Jurkat, Clone E6-1 (cell line): ENCODE measurements at regions not wholly inside any gene's neighbourhood (a gene's known extent, or its start where the extent isn't known, plus 50 kb on each side); places are given as distances from the start of the nearest gene placed in this dataset.
A peak's percentile ranks its signal among the peaks of the same experiment; 100 is the strongest.

Source experiments
- DNase-seq: peaks from one replicate; pipeline ENCODE4 v3.0.0-alpha.2; 2011; ENCODE audit warnings: low read depth, low spot score
- H3K4me3 ChIP-seq: 2 replicates; pipeline ENCODE4 v1.5.1; 2011; ENCODE audit warnings: mild to moderate bottlenecking, low read length, control low read depth, moderate library complexity

- H3K4me3 ChIP-seq: no peak overlapping the region
- no peak for DNase-seq
Measured at GRCh38 chrX:33465137-33465536, 253.8 kb upstream of the DMD start.

DNA sequence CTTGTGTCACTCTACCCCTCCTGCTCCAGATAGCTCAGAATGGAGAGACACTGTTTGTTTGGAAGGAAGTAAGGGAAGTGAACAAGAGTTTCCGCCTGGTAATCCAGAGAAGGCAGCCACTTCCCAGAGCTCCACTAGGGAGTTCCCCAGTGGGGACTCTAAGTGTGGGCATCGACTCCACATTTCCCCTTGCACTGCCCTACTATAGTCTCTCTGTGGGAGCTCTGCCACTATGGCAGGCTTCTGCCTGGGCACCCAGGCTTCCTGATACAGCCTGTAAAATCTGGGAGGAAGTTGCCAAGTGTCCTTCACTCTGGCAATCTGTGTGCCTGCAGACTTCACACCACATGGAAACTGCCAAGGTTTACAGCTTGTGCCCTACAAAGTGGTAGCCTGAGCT lies 245.8 kb upstream of the DMD start:
- DNase-seq: no peak
- no peak overlapping the region for H3K4me3 ChIP-seq

- DNase-seq: no peak
- H3K4me3 ChIP-seq: no peak overlapping the region
Measured at GRCh38 chrX:33447285-33447684, 235.9 kb upstream of the DMD start.

DNA sequence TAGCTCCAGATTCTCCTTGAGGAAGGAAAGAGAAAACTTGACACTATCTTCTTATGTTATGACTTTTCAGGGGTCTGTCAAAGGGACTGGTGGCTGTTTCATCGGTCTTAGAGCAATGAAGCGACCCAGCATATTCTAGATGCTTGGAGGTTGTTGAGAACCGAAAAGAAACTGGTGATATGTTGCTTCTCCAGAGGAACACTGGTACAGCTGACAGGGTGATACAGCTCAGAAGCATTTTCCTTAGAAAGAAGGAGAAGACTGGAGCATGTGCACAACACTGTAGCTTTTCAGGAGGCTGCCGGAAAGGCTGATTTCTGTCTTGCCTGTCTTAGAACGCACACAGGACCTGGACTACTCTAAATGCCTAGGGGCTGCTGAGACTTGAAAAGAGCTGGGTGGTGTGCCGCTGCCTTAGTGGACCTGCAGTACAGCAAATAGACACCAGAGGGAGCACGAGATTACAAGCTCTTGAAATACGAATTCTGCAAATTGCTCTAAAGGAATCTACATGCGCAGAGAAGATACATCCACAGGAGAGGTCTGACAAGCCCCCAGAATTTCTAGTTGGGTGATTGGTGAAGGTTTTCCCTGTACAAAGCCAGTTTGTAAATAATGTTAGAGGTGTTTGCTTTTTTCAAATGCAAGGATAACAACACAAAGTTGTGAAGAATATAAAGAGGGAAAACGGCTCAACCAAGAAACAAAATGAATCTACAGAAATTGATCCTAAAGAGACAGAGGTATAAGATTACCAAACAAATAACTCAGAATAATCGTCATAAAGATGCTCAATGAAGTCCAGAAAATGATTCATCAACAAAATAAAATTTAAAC lies 223.1 kb upstream of the DMD start:
- peak; percentile 45 for DNase-seq

DNA sequence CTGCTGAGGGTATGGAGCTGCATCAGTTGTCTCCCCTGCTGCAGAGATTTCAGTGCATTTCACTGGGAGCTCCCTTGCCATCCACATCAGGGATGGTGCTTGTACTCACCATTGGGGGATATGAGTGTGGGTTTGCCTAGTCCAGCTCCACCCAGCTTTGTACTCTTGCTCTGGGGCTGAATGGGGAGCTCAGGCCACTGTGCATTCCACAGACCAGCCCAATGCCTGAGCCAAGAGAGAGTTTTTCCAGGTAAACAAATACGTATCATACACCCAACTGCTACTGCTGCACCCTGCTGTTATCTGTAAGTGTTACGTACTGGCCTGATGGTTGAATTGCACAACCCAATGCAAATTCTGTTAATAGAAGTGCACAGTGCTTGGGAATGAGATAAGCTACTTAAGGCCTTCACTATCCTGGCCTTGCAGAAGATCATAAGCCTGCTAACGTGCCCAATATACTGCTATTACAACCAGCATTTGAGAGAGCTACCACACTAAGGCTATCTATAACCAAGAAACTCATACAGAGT lies 205.0 kb upstream of the DMD start:
- no peak for DNase-seq
- H3K4me3 ChIP-seq: no peak overlapping the region

More for the DNA sequence above, 223.1 kb upstream of the DMD start:
- no peak overlapping the region for H3K4me3 ChIP-seq

DNA sequence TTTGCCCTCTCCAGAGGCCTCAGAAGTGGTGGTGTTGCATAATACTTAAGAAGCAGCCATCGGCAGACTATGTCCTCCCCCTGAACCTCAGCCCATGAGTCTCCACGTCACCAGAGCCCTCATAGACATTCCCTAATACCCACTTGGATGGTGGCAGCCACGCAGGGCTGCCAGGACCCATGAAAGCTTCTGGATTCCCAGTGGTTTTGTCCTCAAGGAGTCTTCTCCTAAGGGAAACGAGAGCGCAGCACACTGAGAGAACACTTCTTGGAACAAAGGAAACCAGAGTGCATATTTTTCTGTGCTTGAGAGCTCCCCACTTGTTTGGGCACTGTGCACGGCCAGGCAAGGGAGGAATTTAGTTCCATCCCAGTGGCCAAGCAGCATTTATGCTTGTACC lies 204.1 kb upstream of the DMD start:
- H3K4me3 ChIP-seq: no peak overlapping the region
- DNase-seq: no peak

- no peak for DNase-seq
- H3K4me3 ChIP-seq: no peak overlapping the region
Measured at GRCh38 chrX:33385546-33385945, 174.2 kb upstream of the DMD start.

- H3K4me3 ChIP-seq: no peak overlapping the region
- DNase-seq: no peak
Measured at GRCh38 chrX:33379839-33380238, 168.5 kb upstream of the DMD start.

DNA sequence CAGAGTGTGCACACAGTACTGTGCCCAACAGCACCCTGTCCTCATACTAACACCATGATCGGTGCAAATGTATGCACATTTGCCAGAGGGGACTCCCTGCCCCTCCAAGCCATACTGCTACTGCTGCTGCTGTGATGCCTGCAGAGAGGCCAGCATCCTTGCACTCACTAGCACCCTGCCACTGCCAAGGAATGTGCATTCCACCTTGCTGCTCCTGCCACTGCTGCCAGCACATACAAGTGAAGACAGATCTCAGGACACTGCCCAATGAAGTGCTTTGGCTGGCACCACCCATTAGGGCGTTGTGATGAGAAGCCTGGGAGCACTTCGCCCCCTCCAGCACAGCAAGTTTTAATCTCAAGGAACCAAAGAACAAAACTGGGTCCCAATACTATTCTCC lies 146.3 kb upstream of the DMD start:
- no peak for DNase-seq
- no peak overlapping the region for H3K4me3 ChIP-seq

DNA sequence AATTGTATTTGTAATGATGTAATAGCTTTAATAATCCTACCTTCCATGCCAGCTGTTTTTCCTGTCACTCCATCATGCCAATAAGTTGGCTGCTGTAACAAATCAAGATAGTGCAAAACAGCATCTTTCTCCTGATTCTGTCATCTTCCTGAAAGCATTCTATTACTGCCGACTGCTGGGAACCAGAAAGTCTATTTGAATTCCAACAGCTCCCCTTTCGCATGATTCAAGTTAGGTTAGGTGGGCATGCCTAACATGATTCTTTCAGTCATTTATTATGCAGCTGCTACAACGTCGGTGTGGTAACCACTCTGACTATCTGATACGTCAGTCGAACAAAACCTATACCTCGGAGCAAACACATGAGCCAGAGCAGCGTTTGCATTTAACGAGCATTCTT lies 127.9 kb upstream of the DMD start:
- H3K4me3 ChIP-seq: no peak overlapping the region
- no peak for DNase-seq

GRCh38 chrX:33336783-33337182 lies 125.4 kb upstream of the DMD start:
- peak; percentile 4 for DNase-seq
- no peak overlapping the region for H3K4me3 ChIP-seq

GRCh38 chrX:33333271-33333670 lies 121.9 kb upstream of the DMD start:
- H3K4me3 ChIP-seq: no peak overlapping the region
- no peak for DNase-seq

- no peak overlapping the region for H3K4me3 ChIP-seq
- no peak for DNase-seq
Measured at GRCh38 chrX:33330798-33331197, 119.4 kb upstream of the DMD start.

DNA sequence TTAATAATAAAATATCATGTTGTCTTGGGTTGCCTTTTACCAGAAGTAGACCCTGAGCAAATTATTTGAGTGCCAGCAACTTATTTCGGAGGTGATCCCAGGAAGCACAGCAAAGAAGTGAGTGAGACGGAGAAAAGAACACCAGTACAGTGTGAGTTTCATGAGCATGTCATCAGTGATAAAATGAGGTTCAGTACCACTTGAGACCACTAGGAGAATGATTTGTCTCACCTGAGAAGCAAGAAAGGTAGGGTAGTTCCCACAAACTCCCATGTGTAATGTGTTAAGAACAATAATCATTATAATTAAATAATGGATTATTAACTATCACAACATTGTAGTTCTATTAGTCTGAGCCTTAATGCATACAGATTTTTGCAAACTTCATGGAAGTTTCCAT lies 112.8 kb upstream of the DMD start:
- no peak for DNase-seq
- H3K4me3 ChIP-seq: no peak overlapping the region

GRCh38 chrX:33307911-33308354 lies 96.6 kb upstream of the DMD start:
- H3K4me3 ChIP-seq: no peak overlapping the region
- no peak for DNase-seq

DNA sequence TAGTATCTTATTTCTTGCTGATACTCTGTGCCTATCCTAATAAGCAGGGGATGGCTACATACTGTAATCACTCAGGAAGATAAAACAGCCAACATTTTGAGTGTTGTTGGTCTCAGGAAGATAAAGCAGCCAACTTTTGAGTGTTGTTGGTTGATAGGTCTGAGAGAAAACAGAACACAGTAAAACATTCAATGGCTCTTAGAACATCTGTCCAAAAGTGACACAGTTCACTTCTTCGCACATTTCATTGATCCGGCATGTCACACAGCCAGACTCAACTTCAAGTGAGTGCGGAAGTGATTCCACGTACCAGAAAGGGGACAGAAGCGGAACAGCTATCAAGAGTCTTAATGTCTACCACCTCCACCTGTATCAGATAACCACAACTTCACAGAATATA lies 87.3 kb upstream of the DMD start:
- DNase-seq: no peak
- no peak overlapping the region for H3K4me3 ChIP-seq

DNA sequence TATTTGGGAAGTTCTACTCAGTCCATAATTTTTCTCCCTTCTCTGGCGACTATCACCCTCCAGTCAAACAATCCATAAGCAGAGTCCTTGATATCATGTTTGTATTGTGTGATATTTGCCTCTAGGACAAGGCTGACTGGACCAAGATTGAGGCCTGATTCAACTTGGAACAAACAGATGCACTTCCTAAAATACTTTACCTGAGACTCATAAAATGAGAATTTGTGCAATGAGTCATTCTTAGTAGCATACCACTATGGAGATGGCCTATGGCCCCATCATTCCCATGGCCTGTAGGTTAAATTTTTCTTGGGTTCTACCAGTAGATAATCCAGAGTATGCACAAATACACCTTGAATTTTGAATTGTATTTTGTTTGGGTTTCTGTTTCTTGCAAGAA lies 74.2 kb upstream of the DMD start:
- DNase-seq: no peak
- H3K4me3 ChIP-seq: no peak overlapping the region

GRCh38 chrX:33277046-33277445 lies 65.7 kb upstream of the DMD start:
- no peak for DNase-seq
- H3K4me3 ChIP-seq: no peak overlapping the region

DNA sequence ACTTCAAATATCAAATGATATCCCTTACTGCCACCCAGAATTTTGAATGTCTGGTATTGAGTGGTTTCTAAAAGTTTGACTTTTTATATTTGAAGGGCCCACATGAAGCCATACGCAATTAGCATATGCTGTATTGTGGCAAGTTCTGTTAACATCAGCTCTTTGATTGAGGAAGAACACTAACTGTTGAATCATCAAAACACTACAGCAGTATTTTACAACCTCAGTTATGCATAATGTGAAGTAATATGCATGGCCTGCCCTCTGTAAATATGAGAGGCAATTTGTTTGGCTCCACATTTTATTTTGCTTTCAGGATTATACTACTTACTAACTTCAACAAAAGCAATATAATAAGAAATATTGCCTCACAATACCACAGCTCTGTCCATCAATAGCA lies 62.2 kb upstream of the DMD start:
- no peak overlapping the region for H3K4me3 ChIP-seq
- no peak for DNase-seq

DNA sequence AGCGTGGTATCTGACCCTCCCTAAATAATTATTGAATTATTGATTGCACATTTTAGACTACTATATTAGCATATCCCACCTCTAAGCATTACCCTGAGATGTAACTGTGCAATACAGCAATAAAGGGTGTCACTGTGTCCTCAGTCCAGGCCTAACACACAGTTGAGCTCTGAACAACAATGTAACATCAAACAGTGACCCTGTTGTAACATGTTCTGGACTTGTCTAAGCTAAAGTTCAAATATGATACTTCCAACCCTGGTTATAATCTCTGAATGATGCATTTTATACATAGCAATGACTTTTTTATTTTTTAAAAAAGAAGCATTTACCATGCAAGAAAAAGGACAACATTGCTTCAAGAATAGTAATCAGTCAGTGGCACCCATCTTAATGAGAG lies 61.6 kb upstream of the DMD start:
- no peak for DNase-seq
- H3K4me3 ChIP-seq: no peak overlapping the region
